HepG2 (cell line): ENCODE measurements at regions not wholly inside any gene's neighbourhood (a gene's known extent, or its start where the extent isn't known, plus 50 kb on each side); places are given as distances from the start of the nearest gene placed in this dataset.

Experiments used
- EP300 ChIP-seq, 3 experiments: sonication (generic) in 1 of 3; formaldehyde crosslinking in 1 of 3; IDR thresholded peaks; 2 replicates each; pipeline versions ENCODE4 v1.5.1 to v1.6.1; 2011 to 2020; ENCODE audit warnings: low read depth in 2 of 3, low read length in 2 of 3, borderline replicate concordance in 1 of 3, improper control_type of control experiment in 1 of 3, mild to moderate bottlenecking in 1 of 3, missing genetic modification reagents in 1 of 3, moderate library complexity in 1 of 3
- STAG1 ChIP-seq: sonication (generic); formaldehyde crosslinking; IDR thresholded peaks from 2 replicates; pipeline ENCODE4 v1.4.0; 2020; ENCODE audit warnings: missing genetic modification reagents

- TF ChIP-seq EP300 (IDR thresholded peaks at IDR 0.05; ENCODE audit: low read depth in 2 of 2, low read length in 2 of 2) (no peak), EP300 (CRISPR knock-in tag; IDR thresholded peaks at IDR 0.05; ENCODE audit: borderline replicate concordance) (no peak), STAG1 (no peak)
Observed at GRCh38 chr5:27242258-27242626, 203.9 kb upstream of the CDH9 start.
